K562 (cell line): ENCODE measurements at regions not wholly inside any gene's neighbourhood (a gene's known extent, or its start where the extent isn't known, plus 50 kb on each side); places are given as distances from the start of the nearest gene placed in this dataset.

Experiments
- ATAC-seq: fragments of 200-7000 bp; cut with Tn5 transposase; 3 replicates; pipeline ENCODE4 v1.9.1; 2020; ENCODE audit warnings: moderate library complexity
- BruUV-seq: library from RNA; stranded (reverse); fragments of 400-500 nt; replicated peaks from 2 replicates; lab custom pipeline; 2021; lab: Mats Ljungman, UMichigan
- CTCF ChIA-PET: fragments of 300-600 bp; formaldehyde crosslinking; extraction: SDS; loops from one replicate; lab custom pipeline; 2021; ENCODE audit warnings: low intra/inter-chr PET ratio; lab: Yijun Ruan, JAX
- POLR2A ChIA-PET: fragments of 300-600, 350-650 bp; sonication (Branson Sonifier 250); formaldehyde crosslinking; extraction: SDS; loops from one replicate; lab custom pipeline; 2021; ENCODE audit warnings: antibody characterized with exemption, inconsistent platforms; lab: Yijun Ruan, JAX
- DNase-seq, 4 experiments: peaks; one replicate each; pipeline versions ENCODE4 v3.0.0 to v3.0.0-alpha.2; 2011 to 2018; ENCODE audit warnings: low spot score in 3 of 4, mixed read lengths in 3 of 4; ENCODE audit errors: extremely low read depth in 1 of 4
- FAIRE-seq: peaks from 2 replicates; lab custom pipeline; 2011; peaks lifted over from hg19 to GRCh38; lab: Jason Lieb, UNC
- H2AFZ ChIP-seq: 2 replicates; pipeline ENCODE4 v1.6.0; 2011; ENCODE audit warnings: low read depth, low read length, control low read depth, inconsistent platforms
- H3K27ac ChIP-seq: fragments of 200-600 bp; 3 replicates; pipeline ENCODE4 v1.8.0; 2011; ENCODE audit warnings: low read depth, mild to moderate bottlenecking, control low read depth, inconsistent platforms, low read length, moderate library complexity, mixed read lengths; ENCODE audit errors: extremely low read depth
- H3K27me3 ChIP-seq, 2 experiments: fragments of 300-600 bp in 1 of 2; 2 replicates in 1 of 2; 3 replicates in 1 of 2; pipeline versions ENCODE4 v1.6.0 to v1.8.0; 2011; ENCODE audit warnings: inconsistent platforms in 2 of 2, low read length in 2 of 2, mild to moderate bottlenecking in 1 of 2, mixed read lengths in 1 of 2, moderate library complexity in 1 of 2; ENCODE audit not compliant: control insufficient read depth in 2 of 2, insufficient read depth in 2 of 2
- H3K36me3 ChIP-seq: fragments of 300-600 bp; 3 replicates; pipeline ENCODE4 v1.8.0; 2011; ENCODE audit warnings: mild to moderate bottlenecking, low read length, inconsistent platforms; ENCODE audit not compliant: control insufficient read depth, insufficient read depth
- H3K4me1 ChIP-seq, 2 experiments: fragments of 200-600 bp in 1 of 2; replicated peaks in 1 of 2; 2 replicates in 1 of 2; 3 replicates in 1 of 2; pipeline versions ENCODE4 v1.5.1 to v1.8.0; 2011; ENCODE audit warnings: inconsistent platforms in 2 of 2, low read length in 2 of 2, mild to moderate bottlenecking in 1 of 2, mixed read lengths in 1 of 2, moderate library complexity in 1 of 2; ENCODE audit not compliant: control insufficient read depth in 2 of 2, insufficient read depth in 2 of 2
- H3K4me2 ChIP-seq: 2 replicates; pipeline ENCODE4 v1.6.1; 2011; ENCODE audit warnings: low read length, control low read depth, inconsistent platforms, mixed read lengths; ENCODE audit not compliant: insufficient read depth
- H3K4me3 ChIP-seq: fragments of 200-600 bp; sonication (generic), shearing (Covaris generic); 2 replicates; pipeline ENCODE4 v1.5.1; 2016; ENCODE audit warnings: control low read depth, inconsistent platforms
- H3K79me2 ChIP-seq: fragments of 200-600 bp; 3 replicates; pipeline ENCODE4 v1.8.0; 2011; ENCODE audit warnings: low read length, inconsistent platforms; ENCODE audit not compliant: control insufficient read depth, insufficient read depth
- H3K9ac ChIP-seq, 2 experiments: 2 replicates each; pipeline versions ENCODE4 v1.6.0 to v1.6.1; 2011; ENCODE audit warnings: low read depth in 2 of 2, low read length in 2 of 2, control low read depth in 1 of 2, inconsistent platforms in 1 of 2, mild to moderate bottlenecking in 1 of 2, mixed read lengths in 1 of 2; ENCODE audit not compliant: insufficient read depth in 1 of 2
- H3K9me1 ChIP-seq: one replicate; pipeline ENCODE4 v1.6.0; 2011; ENCODE audit warnings: inconsistent platforms, mild to moderate bottlenecking, low read length, moderate library complexity; ENCODE audit not compliant: control insufficient read depth, insufficient read depth
- H3K9me3 ChIP-seq: replicated peaks from 2 replicates; pipeline ENCODE4 v1.5.1; 2011; ENCODE audit warnings: low read depth, low read length, inconsistent platforms; ENCODE audit not compliant: control insufficient read depth, insufficient read depth
- H4K20me1 ChIP-seq: replicated peaks from 2 replicates; pipeline ENCODE4 v1.6.1; 2011; ENCODE audit warnings: low read length, inconsistent platforms, mixed read lengths; ENCODE audit not compliant: control insufficient read depth, insufficient read depth
- DACH1 ChIP-seq: fragments of 450-650 bp; IDR thresholded peaks from 2 replicates; pipeline ENCODE4 v1.6.1; 2018; ENCODE audit not compliant: partially characterized antibody
- E2F6 ChIP-seq, 2 experiments: IDR thresholded peaks; 2 replicates each; pipeline ENCODE4 v1.6.1; 2011; ENCODE audit warnings: borderline replicate concordance in 1 of 2, control low read depth in 1 of 2, low read depth in 1 of 2, low read length in 1 of 2, mild to moderate bottlenecking in 1 of 2, mixed read lengths in 1 of 2, moderate library complexity in 1 of 2; ENCODE audit not compliant: insufficient read depth in 1 of 2, insufficient read length in 1 of 2, poor library complexity in 1 of 2, severe bottlenecking in 1 of 2; ENCODE audit errors: extremely low read depth in 1 of 2
- POLR3G ChIP-seq: IDR thresholded peaks from 2 replicates; pipeline ENCODE4 v1.6.1; 2011; ENCODE audit not compliant: insufficient read length, insufficient replicate concordance; ENCODE audit errors: extremely low read depth
- PRDM10 ChIP-seq: fragments of 450-650 bp; IDR thresholded peaks from 2 replicates; pipeline ENCODE4 v1.6.1; 2018; ENCODE audit not compliant: partially characterized antibody
- PRPF4 ChIP-seq: fragments of 200-400 bp; formaldehyde crosslinking; IDR thresholded peaks from one replicate; pipeline ENCODE4 v1.6.1; 2017; ENCODE audit warnings: low read length, low read depth, mild to moderate bottlenecking; ENCODE audit not compliant: insufficient read depth, poor library complexity, severe bottlenecking
- THRB ChIP-seq: fragments of 450-650 bp; formaldehyde crosslinking; conservative IDR thresholded peaks from 2 replicates; pipeline ENCODE4 v1.4.0; 2022; ENCODE audit warnings: mild to moderate bottlenecking, missing genetic modification characterization
- USF1 ChIP-seq: sonication (generic); formaldehyde crosslinking; IDR thresholded peaks from 2 replicates; pipeline ENCODE4 v1.9.0; 2022; ENCODE audit warnings: mild to moderate bottlenecking, missing genetic modification reagents
- XRCC3 ChIP-seq: fragments of 450-650 bp; IDR thresholded peaks from 2 replicates; pipeline ENCODE4 v1.6.1; 2017; ENCODE audit warnings: mild to moderate bottlenecking, moderate library complexity
- ZHX1 ChIP-seq: fragments of 150-350 bp; conservative IDR thresholded peaks from 2 replicates; pipeline ENCODE4 v1.6.1; 2014; ENCODE audit warnings: low read length
- ZNF175 ChIP-seq: fragments of 200-800 bp; sonication (Bioruptor generic); IDR thresholded peaks from 2 replicates; pipeline ENCODE4 v1.6.1; 2016; ENCODE audit warnings: low read depth, mild to moderate bottlenecking, missing genetic modification characterization, missing compliant biosample characterization
- ZNF561 ChIP-seq: fragments of 450-650 bp; formaldehyde crosslinking; conservative IDR thresholded peaks from 2 replicates; pipeline ENCODE4 v1.4.0; 2020; ENCODE audit warnings: mild to moderate bottlenecking, moderate library complexity
- WGBS: fragments of 100-300 bp; shearing (Covaris generic); methylation state at CpG from one replicate; pipeline ENCODE4 v1.1.6; 2016; ENCODE audit warnings: low coverage, mixed read lengths; ENCODE audit not compliant: insufficient coverage; ENCODE audit errors: missing lambda C conversion rate; 5-methylcytosine and 5-hydroxymethylcytosine counted together
- in situ Hi-C: fragments of 300-500 bp; cut with MboI; formaldehyde crosslinking; loops from 4 replicates; pipeline ENCODE4 v1.15.0; 2018; ENCODE audit warnings: inconsistent platforms, mixed read lengths
- intact Hi-C: fragments of 100-400 bp; cut with micrococcal nuclease; formaldehyde crosslinking; loops from 2 replicates; pipeline ENCODE4 v1.14.2; 2022

- no peak for TF ChIP-seq PRPF4
- TF ChIP-seq, all 486 proteins: peak for 0
Observed at GRCh38 chr12:30045171-30045570, 261.4 kb upstream of the TMTC1 start (continued).

- ATAC-seq (no peak), FAIRE-seq (no peak), DNase-seq (no peak)
- H3K4me1 ChIP-seq, result no peaks in the 10 kb centered on the region
- no peak overlapping the region for H3K27ac ChIP-seq
- BruUV-seq, result no TSS peak
- no peak overlapping the region for H3K4me2 ChIP-seq
- H3K9me1 ChIP-seq, result no peaks in the 10 kb centered on the region
- H3K4me3 ChIP-seq, result no peak overlapping the region
- no peaks in the 10 kb centered on the region for H3K27me3 ChIP-seq
- H2AFZ ChIP-seq, result no peak overlapping the region
- POLR2A ChIA-PET, result no interaction called here
- intact Hi-C loops (no loop called here), in situ Hi-C loops (no loop called here)
- CTCF ChIA-PET, result no interaction called here
- WGBS, result 0% methylated on average over 4 of the region's 4 CpGs
- no peaks in the 10 kb centered on the region for H3K9me3 ChIP-seq
- no peaks in the 10 kb centered on the region for H3K36me3 ChIP-seq
- H4K20me1 ChIP-seq, result no peaks in the 10 kb centered on the region
- no peaks in the 10 kb centered on the region for H3K79me2 ChIP-seq
- no peak overlapping the region for H3K9ac ChIP-seq
- TF ChIP-seq PRDM10 (no peak), XRCC3 (no peak), USF1 (CRISPR knock-in tag) (no peak), POLR3G (no peak), ZHX1 (no peak), ZNF561 (no peak), E2F6 (IDR thresholded peaks at IDR 0.05; ENCODE audit: borderline replicate concordance in 1 of 2, extremely low read depth in 1 of 2, insufficient read depth in 1 of 2, insufficient read length in 1 of 2, low read depth in 1 of 2, low read length in 1 of 2, poor library complexity in 1 of 2, severe bottlenecking in 1 of 2) (no peak), DACH1 (no peak), THRB (CRISPR knock-in tag) (no peak), ZNF175 (CRISPR knock-in tag) (no peak)
Observed at GRCh38 chr12:30044206-30044605, 260.5 kb upstream of the TMTC1 start.
